ENCODE measurements at regions not wholly inside any gene's neighbourhood (a gene's known extent, or its start where the extent isn't known, plus 50 kb on each side); places are given as distances from the start of the nearest gene placed in this dataset.

GRCh38 chr7:85695041-85695440, 508.2 kb upstream of the SEMA3D start:
- TF ChIP-seq CTCF (IDR thresholded peaks at IDR 0.05) (no peak), POLR2AphosphoS5 (IDR thresholded peaks at IDR 0.05) (no peak), POLR2A (IDR thresholded peaks at IDR 0.05) (no peak), EP300 (IDR thresholded peaks at IDR 0.05) (no peak)
- H3K36me3 ChIP-seq = no peaks in the 10 kb centered on the region
- no peak overlapping the region for H3K27ac ChIP-seq
- DNase-seq (ENCODE audit: low spot score in 2 of 2) = no peak
- H3K27me3 ChIP-seq = no peaks in the 10 kb centered on the region
- no peaks in the 10 kb centered on the region for H3K9me3 ChIP-seq
- no peaks in the 10 kb centered on the region for H3K4me1 ChIP-seq
- H3K4me3 ChIP-seq = no peak overlapping the region

- no peak for DNase-seq (ENCODE audit: low spot score in 2 of 2)
- Histone ChIP-seq H3K4me1 (no peaks in the 10 kb centered on the region), H3K36me3 (no peaks in the 10 kb centered on the region), H3K27me3 (no peaks in the 10 kb centered on the region), H3K27ac (no peak overlapping the region), H3K9me3 (no peaks in the 10 kb centered on the region), H3K4me3 (no peak overlapping the region)
- WGBS = 94% methylated on average over 2 of the region's 2 CpGs
- TF ChIP-seq EP300 (IDR thresholded peaks at IDR 0.05) (no peak), CTCF (IDR thresholded peaks at IDR 0.05) (no peak), POLR2AphosphoS5 (IDR thresholded peaks at IDR 0.05) (no peak), POLR2A (IDR thresholded peaks at IDR 0.05) (no peak)
These were observed 506.5 kb upstream of the SEMA3D start for GRCh38 chr7:85693326-85693725.

GRCh38 chr7:85688712-85689111, 501.9 kb upstream of the SEMA3D start:
- no peaks in the 10 kb centered on the region for H3K4me1 ChIP-seq
- H3K27ac ChIP-seq = no peak overlapping the region
- WGBS = 24% methylated on average over 2 of the region's 2 CpGs
- no peak for DNase-seq (ENCODE audit: low spot score in 2 of 2)
- H3K9me3 ChIP-seq = no peaks in the 10 kb centered on the region
- H3K4me3 ChIP-seq = no peak overlapping the region
- no peaks in the 10 kb centered on the region for H3K27me3 ChIP-seq
- TF ChIP-seq CTCF (IDR thresholded peaks at IDR 0.05) (no peak), POLR2A (IDR thresholded peaks at IDR 0.05) (no peak), POLR2AphosphoS5 (IDR thresholded peaks at IDR 0.05) (no peak), EP300 (IDR thresholded peaks at IDR 0.05) (no peak)
- no peaks in the 10 kb centered on the region for H3K36me3 ChIP-seq

GRCh38 chr7:85686401-85687181, 499.7 kb upstream of the SEMA3D start:
- TF ChIP-seq POLR2AphosphoS5 (IDR thresholded peaks at IDR 0.05) (no peak), POLR2A (IDR thresholded peaks at IDR 0.05) (no peak), EP300 (IDR thresholded peaks at IDR 0.05) (no peak), CTCF (IDR thresholded peaks at IDR 0.05) (no peak)
- Histone ChIP-seq H3K4me1 (no peaks in the 10 kb centered on the region), H3K9me3 (no peaks in the 10 kb centered on the region)

GRCh38 chr7:85685901-85686300, 499.0 kb upstream of the SEMA3D start:
- Histone ChIP-seq H3K9me3 (no peaks in the 10 kb centered on the region), H3K27me3 (no peaks in the 10 kb centered on the region), H3K27ac (no peak overlapping the region), H3K4me3 (no peak overlapping the region), H3K4me1 (no peaks in the 10 kb centered on the region), H3K36me3 (no peaks in the 10 kb centered on the region)
- TF ChIP-seq POLR2AphosphoS5 (IDR thresholded peaks at IDR 0.05) (no peak), CTCF (IDR thresholded peaks at IDR 0.05) (no peak), POLR2A (IDR thresholded peaks at IDR 0.05) (no peak), EP300 (IDR thresholded peaks at IDR 0.05) (no peak)
- no peak for DNase-seq (ENCODE audit: low spot score in 2 of 2)

More at GRCh38 chr7:85686401-85687181, 499.7 kb upstream of the SEMA3D start:
- DNase-seq (ENCODE audit: low spot score in 2 of 2) = no peak
- WGBS = 69% methylated on average over 7 of the region's 7 CpGs
- H3K36me3 ChIP-seq = no peaks in the 10 kb centered on the region
- no peaks in the 10 kb centered on the region for H3K27me3 ChIP-seq
- no peak overlapping the region for H3K4me3 ChIP-seq
- H3K27ac ChIP-seq = no peak overlapping the region
